ENCODE measurements at regions not wholly inside any gene's neighbourhood (a gene's known extent, or its start where the extent isn't known, plus 50 kb on each side); places are given as distances from the start of the nearest gene placed in this dataset.

DNA sequence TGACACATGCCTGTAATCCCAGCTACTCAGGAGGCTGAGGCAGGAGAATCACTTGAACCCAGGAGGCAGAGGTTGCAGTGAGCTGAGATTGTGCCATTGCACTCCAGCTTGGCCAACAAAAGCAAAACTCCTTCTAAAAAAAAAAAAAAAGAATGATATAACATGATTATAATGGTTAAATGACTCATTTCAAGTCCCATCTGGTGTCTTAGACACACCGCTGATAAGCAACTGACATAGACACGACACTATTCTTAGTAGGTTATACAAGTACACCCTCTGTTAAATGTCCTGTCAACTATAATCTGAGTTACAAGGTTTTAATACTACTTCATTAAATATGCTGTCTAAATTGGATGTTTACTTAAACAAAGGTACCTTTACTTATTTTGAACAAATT is 405.3 kb upstream of the CLINT1 start:
- peaks cover 0 to 10% (median 4%) of the 10 kb centered on the region in 4 donors for H3K9me3 ChIP-seq
- H3K27ac ChIP-seq, result no peak overlapping the region
- H3K36me3 ChIP-seq, result no peaks in the 10 kb centered on the region
- DNase-seq, result no peak
- no peak overlapping the region for H3K4me3 ChIP-seq
- no peaks in the 10 kb centered on the region for H3K4me1 ChIP-seq
- intact Hi-C loops (cut with DNase I; ENCODE audit: low total_unique reads), result no loop called here
- TF ChIP-seq POLR2AphosphoS5 (IDR thresholded peaks at IDR 0.05) (no peak), EP300 (IDR thresholded peaks at IDR 0.05) (no peak), POLR2A (IDR thresholded peaks at IDR 0.05) (no peak)
- TF ChIP-seq, protein P1, sequence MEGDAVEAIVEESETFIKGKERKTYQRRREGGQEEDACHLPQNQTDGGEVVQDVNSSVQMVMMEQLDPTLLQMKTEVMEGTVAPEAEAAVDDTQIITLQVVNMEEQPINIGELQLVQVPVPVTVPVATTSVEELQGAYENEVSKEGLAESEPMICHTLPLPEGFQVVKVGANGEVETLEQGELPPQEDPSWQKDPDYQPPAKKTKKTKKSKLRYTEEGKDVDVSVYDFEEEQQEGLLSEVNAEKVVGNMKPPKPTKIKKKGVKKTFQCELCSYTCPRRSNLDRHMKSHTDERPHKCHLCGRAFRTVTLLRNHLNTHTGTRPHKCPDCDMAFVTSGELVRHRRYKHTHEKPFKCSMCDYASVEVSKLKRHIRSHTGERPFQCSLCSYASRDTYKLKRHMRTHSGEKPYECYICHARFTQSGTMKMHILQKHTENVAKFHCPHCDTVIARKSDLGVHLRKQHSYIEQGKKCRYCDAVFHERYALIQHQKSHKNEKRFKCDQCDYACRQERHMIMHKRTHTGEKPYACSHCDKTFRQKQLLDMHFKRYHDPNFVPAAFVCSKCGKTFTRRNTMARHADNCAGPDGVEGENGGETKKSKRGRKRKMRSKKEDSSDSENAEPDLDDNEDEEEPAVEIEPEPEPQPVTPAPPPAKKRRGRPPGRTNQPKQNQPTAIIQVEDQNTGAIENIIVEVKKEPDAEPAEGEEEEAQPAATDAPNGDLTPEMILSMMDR (IDR thresholded peaks at IDR 0.05), result no peak
- 76 to 85% (median 81%) methylated on average over 2 of the region's 2 CpGs for WGBS, 5 donors
- H3K27me3 ChIP-seq, result no peaks in the 10 kb centered on the region

DNA sequence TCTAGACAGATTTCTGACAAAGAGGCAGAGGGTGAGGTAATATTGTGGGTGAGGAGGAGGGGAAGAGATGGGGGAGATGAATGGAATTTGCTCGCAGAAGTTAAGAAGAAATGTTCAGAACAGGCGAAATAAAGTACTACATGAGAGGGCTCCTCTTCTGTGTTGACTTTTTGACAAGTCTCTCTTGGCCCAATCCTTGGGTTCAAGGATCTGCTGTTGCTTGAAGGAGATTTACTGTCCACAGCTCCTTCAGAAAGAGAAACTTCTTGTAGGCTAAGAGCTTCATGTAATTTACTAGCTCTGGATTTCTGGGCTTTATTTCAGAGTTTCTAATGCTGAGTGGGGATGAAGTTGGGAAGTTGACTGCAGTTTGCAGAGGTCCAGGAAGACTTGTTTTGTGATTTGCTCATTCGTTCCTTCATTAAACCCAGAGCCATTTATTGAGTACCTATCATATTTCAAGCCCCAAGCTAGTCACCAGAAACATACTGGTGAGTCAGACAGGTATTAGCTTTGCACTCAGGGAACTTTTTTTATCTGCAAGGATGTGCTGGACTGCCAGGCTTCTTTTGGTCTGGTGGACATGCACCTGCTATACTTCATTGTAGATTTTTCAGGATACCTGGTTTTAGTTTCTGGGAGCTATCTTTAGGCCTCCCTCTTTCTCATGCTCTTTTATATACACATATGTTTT is 402.9 kb upstream of the CLINT1 start:
- Histone ChIP-seq H3K4me1 (no peaks in the 10 kb centered on the region), H3K36me3 (no peaks in the 10 kb centered on the region), H3K27ac (no peak overlapping the region), H3K4me3 (no peak overlapping the region), H3K9me3 (peaks cover 0 to 1% (median 0%) of the 10 kb centered on the region in 4 donors), H3K27me3 (no peaks in the 10 kb centered on the region)
- no peak for DNase-seq
- intact Hi-C loops (cut with DNase I; ENCODE audit: low total_unique reads), result no loop called here
- WGBS, 5 donors, result 75 to 81% (median 78%) methylated on average over 3 of the region's 3 CpGs
- TF ChIP-seq POLR2A (IDR thresholded peaks at IDR 0.05) (no peak), POLR2AphosphoS5 (IDR thresholded peaks at IDR 0.05) (no peak), EP300 (IDR thresholded peaks at IDR 0.05) (no peak)
- TF ChIP-seq, protein P1 (IDR thresholded peaks at IDR 0.05), result no peak

GRCh38 chr5:158256096-158256495 is 397.2 kb upstream of the CLINT1 start:
- Histone ChIP-seq H3K9me3 (no peaks in the 10 kb centered on the region), H3K36me3 (no peaks in the 10 kb centered on the region), H3K4me3 (no peak overlapping the region), H3K27me3 (no peaks in the 10 kb centered on the region), H3K27ac (no peak overlapping the region), H3K4me1 (no peaks in the 10 kb centered on the region)
- no peak for TF ChIP-seq POLR2AphosphoS5 (IDR thresholded peaks at IDR 0.05)
- no peak for TF ChIP-seq EP300 (IDR thresholded peaks at IDR 0.05)
- no peak for TF ChIP-seq POLR2A (IDR thresholded peaks at IDR 0.05)
- TF ChIP-seq, protein P1 (IDR thresholded peaks at IDR 0.05), result no peak
- 72 to 92% (median 86%) methylated on average over 2 of the region's 2 CpGs for WGBS, 5 donors
- no peak for DNase-seq
- intact Hi-C loops (cut with DNase I; ENCODE audit: low total_unique reads), result no loop called here

GRCh38 chr5:158255609-158256008 is 396.7 kb upstream of the CLINT1 start:
- TF ChIP-seq EP300 (IDR thresholded peaks at IDR 0.05) (no peak), POLR2AphosphoS5 (IDR thresholded peaks at IDR 0.05) (no peak), POLR2A (IDR thresholded peaks at IDR 0.05) (no peak)
- TF ChIP-seq, protein P1 (IDR thresholded peaks at IDR 0.05), result no peak
- Histone ChIP-seq H3K4me3 (no peak overlapping the region), H3K27me3 (no peaks in the 10 kb centered on the region), H3K9me3 (no peaks in the 10 kb centered on the region), H3K36me3 (no peaks in the 10 kb centered on the region), H3K27ac (no peak overlapping the region), H3K4me1 (no peaks in the 10 kb centered on the region)
- intact Hi-C loops (cut with DNase I; ENCODE audit: low total_unique reads), result no loop called here
- no peak for DNase-seq
- 89 to 100% (median 96%) methylated on average over 1 of the region's 1 CpG for WGBS, 5 donors
